Keratinocyte (primary cell): ENCODE measurements at regions not wholly inside any gene's neighbourhood (a gene's known extent, or its start where the extent isn't known, plus 50 kb on each side); places are given as distances from the start of the nearest gene placed in this dataset.

Experiments
- DNase-seq: peaks from one replicate; pipeline ENCODE4 v3.0.0-alpha.2; 2011; ENCODE audit warnings: low read depth, missing footprints, low spot score
- FAIRE-seq: peaks from 2 replicates; lab custom pipeline; 2011; peaks lifted over from hg19 to GRCh38; lab: Jason Lieb, UNC
- H2AFZ ChIP-seq: 2 replicates; pipeline ENCODE4 v1.6.0; 2012; ENCODE audit warnings: low read length, control low read depth, inconsistent platforms; ENCODE audit not compliant: control insufficient read depth
- H3K27ac ChIP-seq: 2 replicates; pipeline ENCODE4 v1.5.1; 2011; ENCODE audit warnings: low read length; ENCODE audit not compliant: control insufficient read depth, insufficient read depth
- H3K27me3 ChIP-seq: 3 replicates; pipeline ENCODE4 v1.6.0; 2011; ENCODE audit warnings: low read length; ENCODE audit not compliant: control insufficient read depth, insufficient read depth; ENCODE audit errors: extremely low read depth
- H3K36me3 ChIP-seq, 2 experiments: 2 replicates in 1 of 2; 3 replicates in 1 of 2; pipeline ENCODE4 v1.5.1; 2011; ENCODE audit warnings: low read length in 2 of 2, mild to moderate bottlenecking in 1 of 2; ENCODE audit not compliant: control insufficient read depth in 2 of 2, insufficient read depth in 2 of 2; ENCODE audit errors: extremely low read depth in 1 of 2
- H3K4me1 ChIP-seq: 3 replicates; pipeline ENCODE4 v1.5.1; 2011; ENCODE audit warnings: low read length; ENCODE audit not compliant: control insufficient read depth, insufficient read depth; ENCODE audit errors: extremely low read depth
- H3K4me2 ChIP-seq: 3 replicates; pipeline ENCODE4 v1.6.0; 2011; ENCODE audit warnings: low read depth, low read length; ENCODE audit not compliant: control insufficient read depth, insufficient read depth; ENCODE audit errors: extremely low read depth
- H3K4me3 ChIP-seq, 3 experiments: fragments of 200-600 bp in 1 of 3; sonication (generic) in 1 of 3; 2 replicates in 2 of 3; 3 replicates in 1 of 3; pipeline ENCODE4 v1.5.1; 2011 to 2016; ENCODE audit warnings: low read length in 3 of 3, mild to moderate bottlenecking in 3 of 3, control low read depth in 2 of 3, inconsistent platforms in 1 of 3, low read depth in 1 of 3, mixed read lengths in 1 of 3, mixed run types in 1 of 3, moderate library complexity in 1 of 3; ENCODE audit not compliant: control insufficient read depth in 2 of 3, insufficient read depth in 2 of 3; ENCODE audit errors: extremely low read depth in 1 of 3
- H3K79me2 ChIP-seq: 2 replicates; pipeline ENCODE4 v1.6.0; 2012; ENCODE audit warnings: low read length; ENCODE audit not compliant: control insufficient read depth, insufficient read depth
- H3K9ac ChIP-seq: 3 replicates; pipeline ENCODE4 v1.6.0; 2011; ENCODE audit warnings: low read length; ENCODE audit not compliant: control insufficient read depth, insufficient read depth; ENCODE audit errors: extremely low read depth
- H3K9me1 ChIP-seq: 3 replicates; pipeline ENCODE4 v1.6.0; 2011; ENCODE audit warnings: low read length; ENCODE audit not compliant: control insufficient read depth, insufficient read depth; ENCODE audit errors: extremely low read depth
- H3K9me3 ChIP-seq: 2 replicates; pipeline ENCODE4 v1.5.1; 2012; ENCODE audit warnings: low read depth, low read length; ENCODE audit not compliant: control insufficient read depth
- H4K20me1 ChIP-seq: 3 replicates; pipeline ENCODE4 v1.6.0; 2011; ENCODE audit warnings: low read length; ENCODE audit not compliant: control insufficient read depth, insufficient read depth; ENCODE audit errors: extremely low read depth
- CTCF ChIP-seq, 3 experiments: IDR thresholded peaks in 1 of 3; conservative IDR thresholded peaks in 1 of 3; optimal IDR thresholded peaks in 1 of 3; 2 replicates in 2 of 3; 3 replicates in 1 of 3; pipeline versions ENCODE3 to v1.5.1; 2011; ENCODE audit warnings: low read length in 3 of 3, mild to moderate bottlenecking in 3 of 3, moderate library complexity in 2 of 3, control low read depth in 1 of 3, inconsistent platforms in 1 of 3; ENCODE audit not compliant: insufficient read depth in 2 of 3; ENCODE audit errors: extremely low read depth in 1 of 3
- EZH2 ChIP-seq: IDR thresholded peaks from one replicate; pipeline ENCODE4 v1.6.1; 2012; ENCODE audit warnings: inconsistent platforms, mild to moderate bottlenecking, low read length, moderate library complexity
- dilution Hi-C: fragments of 300-500 bp; cut with MboI; formaldehyde crosslinking; loops from one replicate; pipeline ENCODE4 v1.7.0; 2020; ENCODE audit warnings: low sequenced_read_pairs; ENCODE audit not compliant: extremely low pct_ligation_motif_present

- Histone ChIP-seq H3K4me1 (no peaks in the 10 kb centered on the region), H3K79me2 (no peaks in the 10 kb centered on the region), H2AFZ (no peak overlapping the region), H3K4me2 (no peak overlapping the region), H3K36me3 (no peaks in the 10 kb centered on the region), H3K27me3 (no peaks in the 10 kb centered on the region), H3K9ac (no peak overlapping the region), H3K9me1 (no peaks in the 10 kb centered on the region), H3K9me3 (no peaks in the 10 kb centered on the region), H3K27ac (no peak overlapping the region), H3K4me3 (no peak overlapping the region), H4K20me1 (no peaks in the 10 kb centered on the region)
- TF ChIP-seq EZH2 (no peak), CTCF (optimal IDR thresholded peaks at IDR 0.05 in 1 of 3, IDR thresholded peaks at IDR 0.05 in 1 of 3, conservative IDR thresholded peaks at IDR 0.05 in 1 of 3; ENCODE audit: extremely low read depth in 1 of 3, insufficient read depth in 2 of 3, low read length in 3 of 3) (no peak)
- dilution Hi-C loops, result no loop called here
- FAIRE-seq, result no peak
- no peak for DNase-seq
Observed at GRCh38 chr13:30053939-30054338, 203.5 kb upstream of the UBL3 start.

- dilution Hi-C loops, result no loop called here
- Histone ChIP-seq H3K27me3 (no peaks in the 10 kb centered on the region), H3K9ac (no peak overlapping the region), H3K4me3 (no peak overlapping the region), H3K9me3 (no peaks in the 10 kb centered on the region), H2AFZ (no peak overlapping the region), H3K9me1 (no peaks in the 10 kb centered on the region), H3K4me2 (no peak overlapping the region), H4K20me1 (no peaks in the 10 kb centered on the region), H3K79me2 (no peaks in the 10 kb centered on the region), H3K4me1 (no peaks in the 10 kb centered on the region), H3K27ac (no peak overlapping the region), H3K36me3 (no peaks in the 10 kb centered on the region)
- TF ChIP-seq EZH2 (no peak), CTCF (optimal IDR thresholded peaks at IDR 0.05 in 1 of 3, IDR thresholded peaks at IDR 0.05 in 1 of 3, conservative IDR thresholded peaks at IDR 0.05 in 1 of 3; ENCODE audit: extremely low read depth in 1 of 3, insufficient read depth in 2 of 3, low read length in 3 of 3) (no peak)
- FAIRE-seq (no peak), DNase-seq (no peak)
Observed at GRCh38 chr13:30052120-30052519, 201.7 kb upstream of the UBL3 start.
